Colonic mucosa (tissue), 4 donors: ENCODE measurements at regions not wholly inside any gene's neighbourhood (a gene's known extent, or its start where the extent isn't known, plus 50 kb on each side); places are given as distances from the start of the nearest gene placed in this dataset.

Experiments
- DNase-seq: peaks from one replicate; pipeline ENCODE4 v3.0.0-alpha.2; 2020
- H3K27ac ChIP-seq: fragments of 200-600 bp; one replicate; pipeline ENCODE4 v1.8.0; 2021
- H3K27me3 ChIP-seq: fragments of 200-600 bp; one replicate; pipeline ENCODE4 v1.8.0; 2021
- H3K36me3 ChIP-seq: fragments of 200-600 bp; one replicate; pipeline ENCODE4 v1.8.0; 2021
- H3K4me1 ChIP-seq: fragments of 200-600 bp; one replicate; pipeline ENCODE4 v1.8.0; 2021; ENCODE audit warnings: mild to moderate bottlenecking
- H3K4me3 ChIP-seq: fragments of 200-600 bp; one replicate; pipeline ENCODE4 v1.8.0; 2021
- H3K9ac ChIP-seq, 2 donors: one replicate each; pipeline ENCODE4 v1.7.0; 2013; ENCODE audit warnings: control low read depth in 2 of 2, low read depth in 2 of 2, low read length in 2 of 2
- H3K9me3 ChIP-seq: fragments of 200-600 bp; one replicate; pipeline ENCODE4 v1.8.0; 2021
- CTCF ChIP-seq: fragments of 200-600 bp; IDR thresholded peaks from one replicate; pipeline ENCODE4 v1.8.0; 2022; ENCODE audit warnings: antibody characterized with exemption, mild to moderate bottlenecking
- intact Hi-C: fragments of 100-400 bp; cut with DNase I; formaldehyde crosslinking; loops from one replicate; pipeline ENCODE4 v1.14.1; 2022
- donor health status: healthy.
- donor health status: DM: no; HTN: no; CAD: no.
- donor health status: DM: no; HTN: no; CAD: no.

- Histone ChIP-seq H3K9me3 (no peaks in the 10 kb centered on the region), H3K27me3 (no peaks in the 10 kb centered on the region), H3K27ac (no peak overlapping the region), H3K4me1 (no peaks in the 10 kb centered on the region), H3K4me3 (no peak overlapping the region), H3K9ac (no peak overlapping the region), H3K36me3 (no peaks in the 10 kb centered on the region)
- intact Hi-C loops: no loop called here
- no peak for DNase-seq
- no peak for TF ChIP-seq CTCF
These were observed 132.3 kb upstream of the UGT8 start for GRCh38 chr4:114466299-114466698.

- intact Hi-C loops: no loop called here
These were observed 126.2 kb upstream of the UGT8 start for GRCh38 chr4:114472269-114473032.

GRCh38 chr4:114474188-114474800 is 124.3 kb upstream of the UGT8 start:
- DNase-seq: no peak
- H3K27me3 ChIP-seq: no peaks in the 10 kb centered on the region
- H3K9me3 ChIP-seq: no peaks in the 10 kb centered on the region
- intact Hi-C loops: no loop called here
- no peak overlapping the region for H3K27ac ChIP-seq
- TF ChIP-seq CTCF: no peak
- no peak overlapping the region for H3K9ac ChIP-seq
- H3K36me3 ChIP-seq: no peaks in the 10 kb centered on the region
- no peaks in the 10 kb centered on the region for H3K4me1 ChIP-seq
- no peak overlapping the region for H3K4me3 ChIP-seq

More at GRCh38 chr4:114472269-114473032, 126.2 kb upstream of the UGT8 start:
- no peaks in the 10 kb centered on the region for H3K36me3 ChIP-seq
- H3K27me3 ChIP-seq: no peaks in the 10 kb centered on the region
- no peaks in the 10 kb centered on the region for H3K9me3 ChIP-seq
- no peaks in the 10 kb centered on the region for H3K4me1 ChIP-seq
- H3K27ac ChIP-seq: no peak overlapping the region
- H3K4me3 ChIP-seq: no peak overlapping the region
- TF ChIP-seq CTCF: no peak
- DNase-seq: no peak
- H3K9ac ChIP-seq: no peak overlapping the region

GRCh38 chr4:114476310-114476709 is 122.3 kb upstream of the UGT8 start:
- H3K27me3 ChIP-seq: no peaks in the 10 kb centered on the region
- no peak for TF ChIP-seq CTCF

GRCh38 chr4:114479595-114479994 is 119.0 kb upstream of the UGT8 start:
- TF ChIP-seq CTCF: no peak
- no peak for DNase-seq
- Histone ChIP-seq H3K27me3 (no peaks in the 10 kb centered on the region), H3K4me1 (no peaks in the 10 kb centered on the region), H3K4me3 (no peak overlapping the region), H3K36me3 (no peaks in the 10 kb centered on the region), H3K27ac (no peak overlapping the region), H3K9ac (no peak overlapping the region), H3K9me3 (no peaks in the 10 kb centered on the region)
- intact Hi-C loops: no loop called here

More at GRCh38 chr4:114476310-114476709, 122.3 kb upstream of the UGT8 start:
- DNase-seq: no peak
- Histone ChIP-seq H3K9me3 (no peaks in the 10 kb centered on the region), H3K9ac (no peak overlapping the region), H3K4me3 (no peak overlapping the region), H3K4me1 (no peaks in the 10 kb centered on the region), H3K36me3 (no peaks in the 10 kb centered on the region), H3K27ac (no peak overlapping the region)
- intact Hi-C loops: no loop called here
